Testis (tissue), 2 donors: ENCODE measurements at regions not wholly inside any gene's neighbourhood (a gene's known extent, or its start where the extent isn't known, plus 50 kb on each side); places are given as distances from the start of the nearest gene placed in this dataset.

Source experiments
- CTCF ChIP-seq, 3 experiments: fragments of 450-650 bp in 2 of 3; fragments of 200-600 bp in 1 of 3; sonication (generic) in 1 of 3; IDR thresholded peaks; one replicate each; pipeline ENCODE4 v1.5.1; 2016 to 2019; ENCODE audit warnings: antibody characterized with exemption in 3 of 3, mild to moderate bottlenecking in 2 of 3, moderate library complexity in 1 of 3
- POLR2A ChIP-seq: fragments of 450-650 bp; IDR thresholded peaks from one replicate; pipeline ENCODE4 v1.6.1; 2017; ENCODE audit warnings: antibody characterized with exemption, mild to moderate bottlenecking, moderate library complexity

- TF ChIP-seq CTCF (IDR thresholded peaks at IDR 0.05) (no peak), POLR2A (no peak)
These were observed 129.0 kb upstream of the PRICKLE2 start for GRCh38 chr3:64354221-64354620.
